ENCODE measurements at regions not wholly inside any gene's neighbourhood (a gene's known extent, or its start where the extent isn't known, plus 50 kb on each side); places are given as distances from the start of the nearest gene placed in this dataset.

GRCh38 chr3:18579661-18580060 lies 154.5 kb upstream of the SATB1 start (continued):
- TF ChIP-seq SIN3A (conservative IDR thresholded peaks at IDR 0.05 in 1 of 2, IDR thresholded peaks at IDR 0.05 in 1 of 2; ENCODE audit: low read depth in 1 of 2, low read length in 2 of 2), result no peak
- no peak for TF ChIP-seq POLR2AphosphoS5 (IDR thresholded peaks at IDR 0.05; ENCODE audit: low read depth, low read length)
- no peak for TF ChIP-seq KDM1A (IDR thresholded peaks at IDR 0.05; ENCODE audit: borderline replicate concordance, low read length)
- no peak for TF ChIP-seq HDAC6 (IDR thresholded peaks at IDR 0.05; ENCODE audit: low read depth, low read length)

Data from H1 (cell line).